HFFc6 (cell line): ENCODE measurements at regions not wholly inside any gene's neighbourhood (a gene's known extent, or its start where the extent isn't known, plus 50 kb on each side); places are given as distances from the start of the nearest gene placed in this dataset.

Experiments used
- DNase-seq: peaks from one replicate; pipeline ENCODE4 v3.0.0-alpha.2; 2018
- H3K27ac Mint-ChIP-seq: 2 replicates; pipeline ENCODE4 v1.8.0; 2020; ENCODE audit warnings: mild to moderate bottlenecking, mixed read lengths
- H3K27me3 Mint-ChIP-seq: 2 replicates; pipeline ENCODE4 v1.8.0; 2021; ENCODE audit warnings: mild to moderate bottlenecking, moderate library complexity, mixed read lengths; ENCODE audit not compliant: insufficient read depth
- H3K36me3 Mint-ChIP-seq: 2 replicates; pipeline ENCODE4 v1.8.0; 2021; ENCODE audit warnings: low read depth, mixed read lengths
- H3K4me1 Mint-ChIP-seq: 2 replicates; pipeline ENCODE4 v1.8.0; 2020; ENCODE audit warnings: low read depth, mixed read lengths
- H3K4me3 Mint-ChIP-seq: 2 replicates; pipeline ENCODE4 v1.8.0; 2020; ENCODE audit warnings: mild to moderate bottlenecking, moderate library complexity, mixed read lengths
- H3K9me3 Mint-ChIP-seq: 2 replicates; pipeline ENCODE4 v1.8.0; 2020; ENCODE audit warnings: mild to moderate bottlenecking, mixed read lengths
- TF ChIP-seq, protein P1 (sequence below): fragments of 200-600 bp; sonication (generic); IDR thresholded peaks from 2 replicates; pipeline ENCODE4 v1.5.0; 2021; ENCODE audit warnings: antibody characterized with exemption, mild to moderate bottlenecking

DNA sequence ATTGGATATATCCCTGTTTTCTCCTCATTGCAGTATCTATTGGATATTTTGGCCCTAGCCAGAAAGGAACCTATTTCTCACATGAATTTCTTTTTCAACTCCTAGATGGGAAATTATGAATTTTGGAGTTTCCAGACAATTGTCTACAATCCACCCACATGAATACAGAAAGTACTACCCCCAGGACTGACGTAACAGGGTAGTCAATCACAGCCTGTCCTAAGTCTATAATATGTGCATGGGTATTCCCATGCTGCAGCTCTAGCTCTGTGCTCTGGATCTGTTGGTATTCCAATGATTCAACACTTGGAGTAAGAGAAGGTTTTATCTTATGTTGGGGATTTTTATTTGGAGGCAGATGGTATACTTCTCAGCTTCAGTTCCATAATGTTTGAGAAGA, 393.1 kb upstream of the ARRDC4 start:
- Mint-ChIP-seq H3K27me3 (no peaks in the 10 kb centered on the region), H3K4me1 (no peaks in the 10 kb centered on the region), H3K9me3 (peaks cover 23% of the 10 kb centered on the region), H3K4me3 (no peak overlapping the region), H3K27ac (no peak overlapping the region), H3K36me3 (no peaks in the 10 kb centered on the region)
- TF ChIP-seq, protein P1, sequence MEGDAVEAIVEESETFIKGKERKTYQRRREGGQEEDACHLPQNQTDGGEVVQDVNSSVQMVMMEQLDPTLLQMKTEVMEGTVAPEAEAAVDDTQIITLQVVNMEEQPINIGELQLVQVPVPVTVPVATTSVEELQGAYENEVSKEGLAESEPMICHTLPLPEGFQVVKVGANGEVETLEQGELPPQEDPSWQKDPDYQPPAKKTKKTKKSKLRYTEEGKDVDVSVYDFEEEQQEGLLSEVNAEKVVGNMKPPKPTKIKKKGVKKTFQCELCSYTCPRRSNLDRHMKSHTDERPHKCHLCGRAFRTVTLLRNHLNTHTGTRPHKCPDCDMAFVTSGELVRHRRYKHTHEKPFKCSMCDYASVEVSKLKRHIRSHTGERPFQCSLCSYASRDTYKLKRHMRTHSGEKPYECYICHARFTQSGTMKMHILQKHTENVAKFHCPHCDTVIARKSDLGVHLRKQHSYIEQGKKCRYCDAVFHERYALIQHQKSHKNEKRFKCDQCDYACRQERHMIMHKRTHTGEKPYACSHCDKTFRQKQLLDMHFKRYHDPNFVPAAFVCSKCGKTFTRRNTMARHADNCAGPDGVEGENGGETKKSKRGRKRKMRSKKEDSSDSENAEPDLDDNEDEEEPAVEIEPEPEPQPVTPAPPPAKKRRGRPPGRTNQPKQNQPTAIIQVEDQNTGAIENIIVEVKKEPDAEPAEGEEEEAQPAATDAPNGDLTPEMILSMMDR: no peak
- no peak for DNase-seq

DNA sequence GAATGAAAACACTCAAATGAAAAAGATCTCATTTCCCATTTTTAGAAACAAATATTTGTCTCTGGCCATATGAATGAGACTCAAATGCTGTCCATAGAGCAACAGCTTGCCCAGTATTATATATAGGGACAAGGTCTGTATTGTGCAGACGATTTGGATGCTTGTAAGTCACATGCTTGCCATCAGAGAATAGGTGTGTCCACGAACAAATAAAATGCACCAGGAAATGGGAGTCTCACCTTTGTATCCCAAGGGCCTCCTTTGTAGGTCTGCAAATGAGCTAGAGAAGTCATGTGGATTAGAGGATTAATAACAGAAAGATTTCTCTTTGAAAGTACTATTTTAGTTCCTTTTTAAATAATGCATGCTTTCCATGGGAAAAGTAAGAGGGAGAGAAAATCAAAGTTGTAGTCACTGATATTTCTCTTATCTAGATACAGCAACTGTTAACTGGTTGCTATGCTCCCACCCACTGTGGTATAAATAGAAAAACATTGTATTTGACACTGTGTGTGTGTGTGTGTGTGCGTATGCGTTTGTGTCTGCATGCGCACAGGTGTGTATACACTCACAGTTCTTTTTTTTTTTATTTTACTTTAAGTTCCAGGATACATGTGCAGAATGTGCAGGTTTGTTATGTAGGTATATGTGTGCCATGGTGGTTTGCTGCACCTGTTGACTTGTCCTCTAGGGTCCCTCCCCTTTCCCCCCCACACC, 383.4 kb upstream of the ARRDC4 start:
- no peak for DNase-seq
- Mint-ChIP-seq H3K4me3 (no peak overlapping the region), H3K27me3 (no peaks in the 10 kb centered on the region), H3K9me3 (peaks cover 39% of the 10 kb centered on the region), H3K4me1 (no peaks in the 10 kb centered on the region), H3K36me3 (no peaks in the 10 kb centered on the region; the same call in none of the 2 replicates), H3K27ac (no peak overlapping the region)
- TF ChIP-seq, protein P1: no peak

DNA sequence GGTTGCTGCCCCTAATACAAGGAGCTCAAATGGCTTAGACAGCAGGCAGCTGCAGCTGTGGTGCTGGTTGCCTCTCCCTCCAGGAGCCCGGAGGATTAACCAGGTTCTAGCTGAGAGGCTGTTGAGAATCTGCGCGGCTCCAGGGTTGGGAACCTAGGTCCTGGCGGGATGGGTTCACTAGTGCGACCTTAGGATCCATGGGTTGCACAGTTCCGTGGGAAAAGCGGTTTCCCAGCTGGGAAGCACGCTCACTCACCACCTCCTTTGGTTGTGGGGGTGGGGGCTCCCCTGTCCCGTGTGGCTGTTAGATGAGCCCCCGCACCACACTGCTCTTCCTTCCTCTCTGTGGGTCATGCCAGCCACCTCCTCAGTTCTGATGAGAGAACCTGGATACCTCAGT, 375.1 kb upstream of the ARRDC4 start:
- no peaks in the 10 kb centered on the region; the same call in 1 of the 2 replicates for H3K27me3 Mint-ChIP-seq
- H3K36me3 Mint-ChIP-seq: peaks cover 4% of the 10 kb centered on the region
- TF ChIP-seq, protein P1: no peak
- no peak for DNase-seq
- H3K4me1 Mint-ChIP-seq: no peaks in the 10 kb centered on the region
- H3K9me3 Mint-ChIP-seq: peaks cover 56% of the 10 kb centered on the region
- H3K27ac Mint-ChIP-seq: no peak overlapping the region
- no peak overlapping the region for H3K4me3 Mint-ChIP-seq

DNA sequence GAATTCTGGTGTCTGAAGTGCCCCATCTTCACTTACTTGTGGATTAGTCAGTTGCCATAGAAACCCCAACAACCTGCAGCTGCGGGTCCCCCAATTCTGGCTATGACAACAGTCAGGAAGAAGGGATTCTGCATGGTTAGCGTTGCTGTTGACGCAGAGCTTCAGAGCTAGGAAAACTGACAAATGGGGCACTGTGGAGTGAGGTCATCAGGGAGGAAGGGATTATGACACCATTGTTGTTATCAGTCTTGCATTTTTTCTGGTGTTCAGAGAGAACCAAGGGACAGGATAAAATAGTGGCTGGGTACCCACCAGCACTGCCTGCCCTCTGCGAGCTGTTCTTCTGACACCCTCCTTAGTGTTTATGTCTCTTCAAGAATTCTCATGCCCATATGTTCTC, 367.7 kb upstream of the ARRDC4 start:
- Mint-ChIP-seq H3K36me3 (no peaks in the 10 kb centered on the region), H3K27me3 (no peaks in the 10 kb centered on the region), H3K4me3 (no peak overlapping the region), H3K9me3 (peaks cover 27% of the 10 kb centered on the region), H3K27ac (no peak overlapping the region), H3K4me1 (no peaks in the 10 kb centered on the region)
- TF ChIP-seq, protein P1: no peak
- no peak for DNase-seq

DNA sequence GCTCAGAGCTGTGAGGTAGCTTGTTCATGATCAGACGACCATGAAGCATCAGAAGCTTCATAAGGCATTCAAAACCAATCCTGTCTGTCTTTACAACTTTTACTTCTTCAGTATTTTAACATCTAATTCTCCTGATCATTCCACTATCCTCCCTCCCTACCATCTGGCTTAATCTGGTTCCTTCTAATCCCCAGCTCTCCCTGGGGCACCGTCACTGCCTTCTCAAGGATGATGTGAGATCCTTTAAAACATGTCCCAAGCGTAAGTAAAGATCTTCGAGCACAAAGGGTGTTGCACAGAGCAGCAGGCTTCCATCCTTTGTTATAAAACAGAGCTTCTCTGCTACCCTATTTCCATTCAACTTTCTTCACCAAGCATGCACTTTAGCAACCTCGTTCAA, 362.7 kb upstream of the ARRDC4 start:
- TF ChIP-seq, protein P1: no peak
- Mint-ChIP-seq H3K9me3 (peaks cover 18% of the 10 kb centered on the region), H3K27me3 (no peaks in the 10 kb centered on the region), H3K4me3 (no peak overlapping the region), H3K27ac (no peak overlapping the region), H3K4me1 (no peaks in the 10 kb centered on the region), H3K36me3 (no peaks in the 10 kb centered on the region)
- DNase-seq: no peak
